ENCODE measurements at regions not wholly inside any gene's neighbourhood (a gene's known extent, or its start where the extent isn't known, plus 50 kb on each side); places are given as distances from the start of the nearest gene placed in this dataset.

DNA sequence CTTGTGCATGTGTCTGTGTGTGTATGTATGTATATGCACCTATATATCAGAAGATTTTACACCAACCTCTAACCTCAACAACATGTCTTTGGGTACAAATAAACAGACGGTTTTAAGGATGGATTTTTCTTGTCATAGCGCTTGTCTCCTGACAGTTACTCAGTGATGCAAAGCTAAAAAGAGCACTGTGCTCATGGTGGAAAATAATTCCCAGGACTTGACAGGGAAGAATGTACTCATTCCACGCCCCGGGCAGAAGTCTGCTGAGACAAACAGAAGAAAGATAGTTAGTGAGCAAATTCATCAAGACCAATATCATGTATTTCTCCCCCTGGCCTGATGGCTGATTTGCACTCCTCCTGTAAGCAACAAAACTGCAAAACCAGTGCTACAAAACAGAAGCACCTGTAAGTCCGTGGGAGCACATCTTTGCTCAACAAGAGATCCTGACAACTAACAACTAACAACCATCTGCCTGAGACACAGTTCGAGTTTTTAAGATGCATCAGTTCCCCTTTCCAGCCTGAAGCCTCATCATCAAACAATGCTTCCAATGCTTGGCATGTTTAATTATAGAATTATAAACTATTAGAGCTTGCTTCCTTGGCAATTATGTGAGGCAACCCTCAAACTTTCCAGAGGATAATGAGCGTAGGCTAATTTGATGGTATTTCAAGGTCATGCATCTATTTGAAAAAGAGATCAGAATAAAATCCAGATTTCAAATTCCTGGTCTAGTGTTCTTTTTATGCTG lies 812.7 kb upstream of the MIR17HG start:
- H3K9me3 ChIP-seq (ENCODE audit: control insufficient read depth, insufficient read depth, low read length): no peaks in the 10 kb centered on the region
- ChIA-PET CTCF (no interaction called here), POLR2A (no interaction called here)
- no peak for DNase-seq (ENCODE audit: low read depth, low spot score)
- no peaks in the 10 kb centered on the region for H3K27me3 ChIP-seq (ENCODE audit: control insufficient read depth, insufficient read depth, low read length)
- H3K27ac ChIP-seq (ENCODE audit: low read depth, low read length): no peak overlapping the region
- H3K4me3 ChIP-seq (ENCODE audit: low read depth, low read length): no peak overlapping the region
- TF ChIP-seq, protein P1, sequence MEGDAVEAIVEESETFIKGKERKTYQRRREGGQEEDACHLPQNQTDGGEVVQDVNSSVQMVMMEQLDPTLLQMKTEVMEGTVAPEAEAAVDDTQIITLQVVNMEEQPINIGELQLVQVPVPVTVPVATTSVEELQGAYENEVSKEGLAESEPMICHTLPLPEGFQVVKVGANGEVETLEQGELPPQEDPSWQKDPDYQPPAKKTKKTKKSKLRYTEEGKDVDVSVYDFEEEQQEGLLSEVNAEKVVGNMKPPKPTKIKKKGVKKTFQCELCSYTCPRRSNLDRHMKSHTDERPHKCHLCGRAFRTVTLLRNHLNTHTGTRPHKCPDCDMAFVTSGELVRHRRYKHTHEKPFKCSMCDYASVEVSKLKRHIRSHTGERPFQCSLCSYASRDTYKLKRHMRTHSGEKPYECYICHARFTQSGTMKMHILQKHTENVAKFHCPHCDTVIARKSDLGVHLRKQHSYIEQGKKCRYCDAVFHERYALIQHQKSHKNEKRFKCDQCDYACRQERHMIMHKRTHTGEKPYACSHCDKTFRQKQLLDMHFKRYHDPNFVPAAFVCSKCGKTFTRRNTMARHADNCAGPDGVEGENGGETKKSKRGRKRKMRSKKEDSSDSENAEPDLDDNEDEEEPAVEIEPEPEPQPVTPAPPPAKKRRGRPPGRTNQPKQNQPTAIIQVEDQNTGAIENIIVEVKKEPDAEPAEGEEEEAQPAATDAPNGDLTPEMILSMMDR (IDR thresholded peaks at IDR 0.05; ENCODE audit: low read depth, low read length): no peak

DNA sequence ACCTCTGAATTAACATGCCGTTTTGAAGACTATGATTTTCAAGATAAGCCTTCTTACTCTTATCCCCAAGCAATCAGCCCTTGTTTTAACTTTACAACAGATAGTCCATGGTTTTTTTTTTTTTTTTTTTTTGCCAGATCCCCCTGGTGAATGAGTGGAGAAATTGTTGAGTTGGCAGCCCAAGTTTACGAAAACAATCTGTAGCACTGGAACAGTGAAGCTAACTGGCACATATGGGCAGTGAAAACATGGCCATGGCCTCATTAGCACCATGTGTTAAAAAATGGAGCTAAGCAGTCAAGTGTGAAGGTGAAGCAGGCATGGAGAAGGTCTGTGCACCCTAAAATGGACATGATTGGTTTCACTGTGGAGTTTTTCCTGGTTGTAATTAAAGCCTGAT lies 812.1 kb upstream of the MIR17HG start:
- TF ChIP-seq, protein P1 (IDR thresholded peaks at IDR 0.05; ENCODE audit: low read depth, low read length): no peak
- Histone ChIP-seq H3K9me3 (ENCODE audit: control insufficient read depth, insufficient read depth, low read length) (no peaks in the 10 kb centered on the region), H3K27ac (ENCODE audit: low read depth, low read length) (no peak overlapping the region), H3K27me3 (ENCODE audit: control insufficient read depth, insufficient read depth, low read length) (no peaks in the 10 kb centered on the region), H3K4me3 (ENCODE audit: low read depth, low read length) (no peak overlapping the region)
- no peak for DNase-seq (ENCODE audit: low read depth, low spot score)
- CTCF ChIA-PET: interaction anchor here (0.7 kb wide), 1 partner anchor 26 kb away, joined by 4 read pairs; no protein-coding TSS in a partner anchor
- POLR2A ChIA-PET: no interaction called here

DNA sequence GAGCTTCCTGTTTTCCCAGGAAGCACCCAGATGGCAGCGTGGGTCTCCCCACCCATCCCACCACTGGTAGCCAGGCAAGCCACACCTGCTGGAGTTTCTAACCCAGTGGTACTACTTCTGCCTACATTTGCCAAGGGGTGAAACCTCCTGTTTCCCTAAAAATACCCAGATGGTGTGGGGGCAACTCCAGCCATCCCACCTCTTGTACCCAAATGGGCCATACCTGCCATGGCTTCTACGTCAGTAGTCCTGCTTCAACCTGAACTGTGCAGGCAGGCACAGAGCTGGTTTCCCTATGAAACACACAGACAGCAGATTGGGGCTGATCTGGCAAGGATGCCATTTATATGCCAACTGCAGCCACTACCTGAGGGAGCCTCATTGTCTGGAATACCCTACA lies 809.4 kb upstream of the MIR17HG start:
- no peaks in the 10 kb centered on the region for H3K9me3 ChIP-seq (ENCODE audit: control insufficient read depth, insufficient read depth, low read length)
- no peak for DNase-seq (ENCODE audit: low read depth, low spot score)
- no peak overlapping the region for H3K4me3 ChIP-seq (ENCODE audit: low read depth, low read length)
- TF ChIP-seq, protein P1 (IDR thresholded peaks at IDR 0.05; ENCODE audit: low read depth, low read length): no peak
- ChIA-PET CTCF (no interaction called here), POLR2A (no interaction called here)
- no peaks in the 10 kb centered on the region for H3K27me3 ChIP-seq (ENCODE audit: control insufficient read depth, insufficient read depth, low read length)
- H3K27ac ChIP-seq (ENCODE audit: low read depth, low read length): no peak overlapping the region

DNA sequence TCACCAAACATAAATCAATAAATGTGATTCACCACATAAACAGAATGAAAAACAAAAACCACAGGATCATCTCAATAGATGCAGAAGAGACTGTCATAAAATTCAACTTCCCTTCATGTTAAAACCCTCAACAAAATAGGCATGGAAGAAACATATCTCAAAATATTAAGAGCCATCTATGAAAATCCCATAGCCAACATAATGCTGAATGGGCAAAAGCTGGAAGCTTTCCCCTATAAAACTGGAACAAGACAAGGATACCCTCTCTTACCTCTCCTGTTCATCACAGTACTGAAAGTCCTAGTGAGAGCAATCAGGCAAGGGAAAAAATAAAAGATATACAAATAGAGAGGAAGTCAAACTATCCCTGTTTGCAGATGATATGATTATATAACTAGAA lies 806.1 kb upstream of the MIR17HG start:
- CTCF ChIA-PET: no interaction called here
- no peak for DNase-seq (ENCODE audit: low read depth, low spot score)
- TF ChIP-seq, protein P1 (IDR thresholded peaks at IDR 0.05; ENCODE audit: low read depth, low read length): no peak
- H3K4me3 ChIP-seq (ENCODE audit: low read depth, low read length): no peak overlapping the region
- H3K9me3 ChIP-seq (ENCODE audit: control insufficient read depth, insufficient read depth, low read length): no peaks in the 10 kb centered on the region
- H3K27ac ChIP-seq (ENCODE audit: low read depth, low read length): no peak overlapping the region
- POLR2A ChIA-PET: no interaction called here
- H3K27me3 ChIP-seq (ENCODE audit: control insufficient read depth, insufficient read depth, low read length): no peaks in the 10 kb centered on the region

DNA sequence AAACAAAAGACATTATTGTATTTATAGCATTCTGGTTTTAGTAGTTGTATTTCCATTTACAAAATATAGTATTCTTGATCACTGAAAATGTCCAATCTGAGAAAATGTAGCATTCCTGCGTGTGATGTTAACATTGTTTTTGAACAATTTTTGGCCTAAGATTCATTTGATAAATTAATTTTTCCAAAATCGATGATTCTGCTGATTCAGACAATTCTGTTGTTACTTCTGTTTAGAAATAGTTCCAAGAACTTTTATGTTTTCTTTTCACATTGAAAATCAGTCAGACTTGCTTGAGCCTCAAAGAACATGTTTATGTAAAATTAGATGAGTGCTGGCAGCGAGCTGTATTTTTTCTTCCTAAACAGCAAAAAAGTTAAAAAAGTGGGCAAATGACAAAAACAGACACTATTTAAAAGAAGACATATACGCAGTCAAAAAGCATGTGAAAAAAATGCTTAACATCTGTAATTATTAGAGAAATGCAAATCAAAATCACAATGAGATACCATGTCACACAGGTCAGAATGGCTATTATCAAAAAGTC lies 804.5 kb upstream of the MIR17HG start:
- TF ChIP-seq, protein P1 (IDR thresholded peaks at IDR 0.05; ENCODE audit: low read depth, low read length): no peak
- H3K27me3 ChIP-seq (ENCODE audit: control insufficient read depth, insufficient read depth, low read length): no peaks in the 10 kb centered on the region
- ChIA-PET POLR2A (no interaction called here), CTCF (no interaction called here)
- peaks cover 3% of the 10 kb centered on the region; the same call in 1 of the 2 replicates for H3K9me3 ChIP-seq (ENCODE audit: control insufficient read depth, insufficient read depth, low read length)
- H3K27ac ChIP-seq (ENCODE audit: low read depth, low read length): no peak overlapping the region
- no peak for DNase-seq (ENCODE audit: low read depth, low spot score)
- H3K4me3 ChIP-seq (ENCODE audit: low read depth, low read length): no peak overlapping the region

Data from AG04450 (cell line).